ENCODE measurements at regions not wholly inside any gene's neighbourhood (a gene's known extent, or its start where the extent isn't known, plus 50 kb on each side); places are given as distances from the start of the nearest gene placed in this dataset.

- TF ChIP-seq SUZ12 (IDR thresholded peaks at IDR 0.05; ENCODE audit: extremely low read depth, insufficient read depth, insufficient read length), result no peak
- TF ChIP-seq ZNF274 (IDR thresholded peaks at IDR 0.05; ENCODE audit: low read depth, low read length), result no peak
- TF ChIP-seq YY1 (IDR thresholded peaks at IDR 0.05; ENCODE audit: insufficient read depth, insufficient read length), result no peak
Measured at GRCh38 chr6:104003803-104004516, 855.8 kb downstream of the HACE1 start.
